Keratinocyte (primary cell): ENCODE measurements at regions not wholly inside any gene's neighbourhood (a gene's known extent, or its start where the extent isn't known, plus 50 kb on each side); places are given as distances from the start of the nearest gene placed in this dataset.

ENCODE experiments used
- DNase-seq: peaks from one replicate; pipeline ENCODE4 v3.0.0-alpha.2; 2011; ENCODE audit warnings: low read depth, missing footprints, low spot score
- FAIRE-seq: peaks from 2 replicates; lab custom pipeline; 2011; peaks lifted over from hg19 to GRCh38; lab: Jason Lieb, UNC
- H2AFZ ChIP-seq: 2 replicates; pipeline ENCODE4 v1.6.0; 2012; ENCODE audit warnings: low read length, control low read depth, inconsistent platforms; ENCODE audit not compliant: control insufficient read depth
- H3K27ac ChIP-seq: 2 replicates; pipeline ENCODE4 v1.5.1; 2011; ENCODE audit warnings: low read length; ENCODE audit not compliant: control insufficient read depth, insufficient read depth
- H3K27me3 ChIP-seq: 3 replicates; pipeline ENCODE4 v1.6.0; 2011; ENCODE audit warnings: low read length; ENCODE audit not compliant: control insufficient read depth, insufficient read depth; ENCODE audit errors: extremely low read depth
- H3K36me3 ChIP-seq, 2 experiments: 2 replicates in 1 of 2; 3 replicates in 1 of 2; pipeline ENCODE4 v1.5.1; 2011; ENCODE audit warnings: low read length in 2 of 2, mild to moderate bottlenecking in 1 of 2; ENCODE audit not compliant: control insufficient read depth in 2 of 2, insufficient read depth in 2 of 2; ENCODE audit errors: extremely low read depth in 1 of 2
- H3K4me1 ChIP-seq: 3 replicates; pipeline ENCODE4 v1.5.1; 2011; ENCODE audit warnings: low read length; ENCODE audit not compliant: control insufficient read depth, insufficient read depth; ENCODE audit errors: extremely low read depth
- H3K4me2 ChIP-seq: 3 replicates; pipeline ENCODE4 v1.6.0; 2011; ENCODE audit warnings: low read depth, low read length; ENCODE audit not compliant: control insufficient read depth, insufficient read depth; ENCODE audit errors: extremely low read depth
- H3K4me3 ChIP-seq, 3 experiments: fragments of 200-600 bp in 1 of 3; sonication (generic) in 1 of 3; 2 replicates in 2 of 3; 3 replicates in 1 of 3; pipeline ENCODE4 v1.5.1; 2011 to 2016; ENCODE audit warnings: low read length in 3 of 3, mild to moderate bottlenecking in 3 of 3, control low read depth in 2 of 3, inconsistent platforms in 1 of 3, low read depth in 1 of 3, mixed read lengths in 1 of 3, mixed run types in 1 of 3, moderate library complexity in 1 of 3; ENCODE audit not compliant: control insufficient read depth in 2 of 3, insufficient read depth in 2 of 3; ENCODE audit errors: extremely low read depth in 1 of 3
- H3K79me2 ChIP-seq: 2 replicates; pipeline ENCODE4 v1.6.0; 2012; ENCODE audit warnings: low read length; ENCODE audit not compliant: control insufficient read depth, insufficient read depth
- H3K9ac ChIP-seq: 3 replicates; pipeline ENCODE4 v1.6.0; 2011; ENCODE audit warnings: low read length; ENCODE audit not compliant: control insufficient read depth, insufficient read depth; ENCODE audit errors: extremely low read depth
- H3K9me1 ChIP-seq: 3 replicates; pipeline ENCODE4 v1.6.0; 2011; ENCODE audit warnings: low read length; ENCODE audit not compliant: control insufficient read depth, insufficient read depth; ENCODE audit errors: extremely low read depth
- H3K9me3 ChIP-seq: 2 replicates; pipeline ENCODE4 v1.5.1; 2012; ENCODE audit warnings: low read depth, low read length; ENCODE audit not compliant: control insufficient read depth
- H4K20me1 ChIP-seq: 3 replicates; pipeline ENCODE4 v1.6.0; 2011; ENCODE audit warnings: low read length; ENCODE audit not compliant: control insufficient read depth, insufficient read depth; ENCODE audit errors: extremely low read depth
- EZH2 ChIP-seq: IDR thresholded peaks from one replicate; pipeline ENCODE4 v1.6.1; 2012; ENCODE audit warnings: inconsistent platforms, mild to moderate bottlenecking, low read length, moderate library complexity
- dilution Hi-C: fragments of 300-500 bp; cut with MboI; formaldehyde crosslinking; loops from one replicate; pipeline ENCODE4 v1.7.0; 2020; ENCODE audit warnings: low sequenced_read_pairs; ENCODE audit not compliant: extremely low pct_ligation_motif_present
- TF ChIP-seq, protein P1 (sequence below), 3 experiments: IDR thresholded peaks in 1 of 3; conservative IDR thresholded peaks in 1 of 3; optimal IDR thresholded peaks in 1 of 3; 2 replicates in 2 of 3; 3 replicates in 1 of 3; pipeline versions ENCODE3 to v1.5.1; 2011; ENCODE audit warnings: low read length in 3 of 3, mild to moderate bottlenecking in 3 of 3, moderate library complexity in 2 of 3, control low read depth in 1 of 3, inconsistent platforms in 1 of 3; ENCODE audit not compliant: insufficient read depth in 2 of 3; ENCODE audit errors: extremely low read depth in 1 of 3

- no peak for DNase-seq
- no peaks in the 10 kb centered on the region for H3K79me2 ChIP-seq
- no peaks in the 10 kb centered on the region for H3K9me3 ChIP-seq
- no peak overlapping the region for H3K4me3 ChIP-seq
- no peak overlapping the region for H3K4me2 ChIP-seq
- no peaks in the 10 kb centered on the region for H4K20me1 ChIP-seq
- dilution Hi-C loops, result no loop called here
- H3K27me3 ChIP-seq, result no peaks in the 10 kb centered on the region
- TF ChIP-seq EZH2, result no peak
- TF ChIP-seq, protein P1, sequence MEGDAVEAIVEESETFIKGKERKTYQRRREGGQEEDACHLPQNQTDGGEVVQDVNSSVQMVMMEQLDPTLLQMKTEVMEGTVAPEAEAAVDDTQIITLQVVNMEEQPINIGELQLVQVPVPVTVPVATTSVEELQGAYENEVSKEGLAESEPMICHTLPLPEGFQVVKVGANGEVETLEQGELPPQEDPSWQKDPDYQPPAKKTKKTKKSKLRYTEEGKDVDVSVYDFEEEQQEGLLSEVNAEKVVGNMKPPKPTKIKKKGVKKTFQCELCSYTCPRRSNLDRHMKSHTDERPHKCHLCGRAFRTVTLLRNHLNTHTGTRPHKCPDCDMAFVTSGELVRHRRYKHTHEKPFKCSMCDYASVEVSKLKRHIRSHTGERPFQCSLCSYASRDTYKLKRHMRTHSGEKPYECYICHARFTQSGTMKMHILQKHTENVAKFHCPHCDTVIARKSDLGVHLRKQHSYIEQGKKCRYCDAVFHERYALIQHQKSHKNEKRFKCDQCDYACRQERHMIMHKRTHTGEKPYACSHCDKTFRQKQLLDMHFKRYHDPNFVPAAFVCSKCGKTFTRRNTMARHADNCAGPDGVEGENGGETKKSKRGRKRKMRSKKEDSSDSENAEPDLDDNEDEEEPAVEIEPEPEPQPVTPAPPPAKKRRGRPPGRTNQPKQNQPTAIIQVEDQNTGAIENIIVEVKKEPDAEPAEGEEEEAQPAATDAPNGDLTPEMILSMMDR (optimal IDR thresholded peaks at IDR 0.05 in 1 of 3, IDR thresholded peaks at IDR 0.05 in 1 of 3, conservative IDR thresholded peaks at IDR 0.05 in 1 of 3; ENCODE audit: extremely low read depth in 1 of 3, insufficient read depth in 2 of 3, low read length in 3 of 3), result no peak
- FAIRE-seq, result no peak
- H3K36me3 ChIP-seq, result no peaks in the 10 kb centered on the region
- no peaks in the 10 kb centered on the region for H3K9me1 ChIP-seq
- no peak overlapping the region for H3K9ac ChIP-seq
- H3K4me1 ChIP-seq, result no peaks in the 10 kb centered on the region
- H3K27ac ChIP-seq, result no peak overlapping the region
- H2AFZ ChIP-seq, result no peak overlapping the region
These were observed 437.7 kb downstream of the OMA1 start for GRCh38 chr1:58108783-58109182.

GRCh38 chr1:58107943-58108342 lies 438.6 kb downstream of the OMA1 start:
- no peak overlapping the region for H2AFZ ChIP-seq
- H3K4me3 ChIP-seq, result no peak overlapping the region
- no peaks in the 10 kb centered on the region for H3K79me2 ChIP-seq
- no peaks in the 10 kb centered on the region for H3K9me1 ChIP-seq
- DNase-seq (no peak), FAIRE-seq (no peak)
- H3K4me2 ChIP-seq, result no peak overlapping the region
- H3K4me1 ChIP-seq, result no peaks in the 10 kb centered on the region
- dilution Hi-C loops, result no loop called here
- no peak overlapping the region for H3K27ac ChIP-seq
- H3K9ac ChIP-seq, result no peak overlapping the region
- H3K27me3 ChIP-seq, result no peaks in the 10 kb centered on the region
- TF ChIP-seq, protein P1 (optimal IDR thresholded peaks at IDR 0.05 in 1 of 3, IDR thresholded peaks at IDR 0.05 in 1 of 3, conservative IDR thresholded peaks at IDR 0.05 in 1 of 3; ENCODE audit: extremely low read depth in 1 of 3, insufficient read depth in 2 of 3, low read length in 3 of 3), result no peak
- no peak for TF ChIP-seq EZH2
- no peaks in the 10 kb centered on the region for H4K20me1 ChIP-seq
- no peaks in the 10 kb centered on the region for H3K9me3 ChIP-seq
- no peaks in the 10 kb centered on the region for H3K36me3 ChIP-seq
